ENCODE measurements at regions not wholly inside any gene's neighbourhood (a gene's known extent, or its start where the extent isn't known, plus 50 kb on each side); places are given as distances from the start of the nearest gene placed in this dataset.
"Not testable (repeated sequence)": the region's sequence is repeated elsewhere in the genome, so short reads cannot be mapped to it uniquely, and the experiment has no call there.

GRCh38 chrX:35443091-35443582, 355.0 kb upstream of the MAGEB16 start:
- H3K9me2 ChIP-seq (ENCODE audit: insufficient read depth, low read length); H3K9me3 ChIP-seq (ENCODE audit: low read length); H3K4me3 ChIP-seq (ENCODE audit: low read length); H2AFZ ChIP-seq (ENCODE audit: low read depth, low read length); H4K20me1 ChIP-seq (ENCODE audit: insufficient read depth); H3K4me2 ChIP-seq (ENCODE audit: low read length); H3K36me3 ChIP-seq (ENCODE audit: insufficient read depth, low read length); H3K79me2 ChIP-seq (replicated peaks; ENCODE audit: insufficient read depth, low read length); H3K27ac ChIP-seq (ENCODE audit: low read length); H3F3A ChIP-seq (ENCODE audit: insufficient read depth, low read length, poor library complexity, severe bottlenecking); H3K9ac ChIP-seq (ENCODE audit: low read length); H3K27me3 ChIP-seq (ENCODE audit: insufficient read depth, low read depth, low read length): not testable (repeated sequence)

GRCh38 chrX:35444671-35445355, 353.3 kb upstream of the MAGEB16 start:
- Histone ChIP-seq H3K9me3 (ENCODE audit: low read length) (no peaks in the 10 kb centered on the region), H3K9me2 (ENCODE audit: insufficient read depth, low read length) (no peaks in the 10 kb centered on the region), H3K4me3 (ENCODE audit: low read length) (no peak overlapping the region), H3K4me2 (ENCODE audit: low read length) (no peak overlapping the region), H2AFZ (ENCODE audit: low read depth, low read length) (no peak overlapping the region), H4K20me1 (ENCODE audit: insufficient read depth) (no peaks in the 10 kb centered on the region), H3K79me2 (replicated peaks; ENCODE audit: insufficient read depth, low read length) (no peaks in the 10 kb centered on the region), H3K9ac (ENCODE audit: low read length) (no peak overlapping the region), H3F3A (ENCODE audit: insufficient read depth, low read length, poor library complexity, severe bottlenecking) (no peaks in the 10 kb centered on the region), H3K27me3 (ENCODE audit: insufficient read depth, low read depth, low read length) (no peaks in the 10 kb centered on the region), H3K36me3 (ENCODE audit: insufficient read depth, low read length) (no peaks in the 10 kb centered on the region), H3K27ac (ENCODE audit: low read length) (no peak overlapping the region)
- TF ChIP-seq POLR2AphosphoS5 (IDR thresholded peaks at IDR 0.05) (no peak), MXI1 (conservative IDR thresholded peaks at IDR 0.05; ENCODE audit: poor library complexity, severe bottlenecking) (no peak), CTCF (IDR thresholded peaks at IDR 0.05; ENCODE audit: poor library complexity, severe bottlenecking) (no peak), EZH2 (IDR thresholded peaks at IDR 0.05; ENCODE audit: borderline replicate concordance, insufficient read depth, low read length, poor library complexity, severe bottlenecking) (no peak), REST (IDR thresholded peaks at IDR 0.05; ENCODE audit: borderline replicate concordance) (no peak), TAF1 (IDR thresholded peaks at IDR 0.05; ENCODE audit: low read depth) (no peak), SMC3 (conservative IDR thresholded peaks at IDR 0.05; ENCODE audit: poor library complexity) (no peak), EP300 (conservative IDR thresholded peaks at IDR 0.05; ENCODE audit: poor library complexity, severe bottlenecking) (no peak), RAD21 (conservative IDR thresholded peaks at IDR 0.05) (no peak)

Data from neural cell (in vitro differentiated cells).